ENCODE measurements at regions not wholly inside any gene's neighbourhood (a gene's known extent, or its start where the extent isn't known, plus 50 kb on each side); places are given as distances from the start of the nearest gene placed in this dataset.

GRCh38 chr1:5506634-5507033 lies 485.6 kb downstream of the NPHP4 start:
- no peak for TF ChIP-seq POLR2A (IDR thresholded peaks at IDR 0.05)
- no peak for TF ChIP-seq CTCF (IDR thresholded peaks at IDR 0.05 in 4 of 5, conservative IDR thresholded peaks at IDR 0.05 in 1 of 5)

Data from gastrocnemius medialis (tissue), 4 donors.